ENCODE measurements at regions not wholly inside any gene's neighbourhood (a gene's known extent, or its start where the extent isn't known, plus 50 kb on each side); places are given as distances from the start of the nearest gene placed in this dataset.

DNA sequence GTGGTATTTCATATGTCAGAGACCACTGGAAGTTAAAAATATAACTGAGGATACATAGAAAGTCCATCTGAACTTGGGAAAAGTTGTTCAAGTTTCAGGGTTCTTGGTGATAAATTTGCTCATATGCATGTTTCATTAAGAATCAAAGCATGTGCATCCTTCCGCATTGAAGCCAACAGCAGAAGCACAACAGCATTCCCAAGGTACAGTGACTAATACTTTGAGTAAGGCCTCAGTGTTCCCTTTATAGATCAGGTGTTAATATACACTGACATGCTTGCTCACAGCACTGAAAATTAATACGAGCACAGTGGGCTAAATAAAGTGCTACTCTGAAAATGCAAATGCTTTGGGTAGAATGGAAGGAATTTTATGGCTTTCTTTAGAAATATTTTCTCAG is 691.1 kb downstream of the METTL15 start:
- no peak for DNase-seq
- peaks cover 5% of the 10 kb centered on the region for H3F3A ChIP-seq (replicated peaks; ENCODE audit: insufficient read depth)
- no peaks in the 10 kb centered on the region for H3K9me3 ChIP-seq
- H3K27me3 ChIP-seq (ENCODE audit: insufficient read depth): no peaks in the 10 kb centered on the region
- H3K9me2 ChIP-seq: no peaks in the 10 kb centered on the region
- H3K4me2 ChIP-seq: no peak overlapping the region
- WGBS (ENCODE audit: low lambda C conversion rate): 83% methylated on average over 2 of the region's 2 CpGs
- no peak overlapping the region for H3K4me3 ChIP-seq (ENCODE audit: low read depth in 2 of 2, low read length in 1 of 2)
- ChIA-PET POLR2A (no interaction called here), CTCF (no interaction called here)
- H3K79me2 ChIP-seq (ENCODE audit: insufficient read depth): no peaks in the 10 kb centered on the region
- no peaks in the 10 kb centered on the region for H3K36me3 ChIP-seq (replicated peaks in 1 of 2; ENCODE audit: control insufficient read depth in 1 of 2, insufficient read depth in 2 of 2, low read length in 1 of 2)
- no peak overlapping the region for H3K9ac ChIP-seq
- H4K20me1 ChIP-seq (ENCODE audit: insufficient read depth): no peaks in the 10 kb centered on the region
- TF ChIP-seq GABPA (IDR thresholded peaks at IDR 0.05; ENCODE audit: low read depth): no peak
- TF ChIP-seq MEF2A (IDR thresholded peaks at IDR 0.05; ENCODE audit: borderline replicate concordance, low read depth): no peak
- no peak for TF ChIP-seq FOXJ3 (CRISPR knock-in tag; IDR thresholded peaks at IDR 0.05)
- no peak for TF ChIP-seq FOXM1 (IDR thresholded peaks at IDR 0.05; ENCODE audit: low read depth)
- no peak for TF ChIP-seq EP300 (IDR thresholded peaks at IDR 0.05; ENCODE audit: borderline replicate concordance in 1 of 2, low read depth in 1 of 2, low read length in 1 of 2)
- TF ChIP-seq, protein P1, sequence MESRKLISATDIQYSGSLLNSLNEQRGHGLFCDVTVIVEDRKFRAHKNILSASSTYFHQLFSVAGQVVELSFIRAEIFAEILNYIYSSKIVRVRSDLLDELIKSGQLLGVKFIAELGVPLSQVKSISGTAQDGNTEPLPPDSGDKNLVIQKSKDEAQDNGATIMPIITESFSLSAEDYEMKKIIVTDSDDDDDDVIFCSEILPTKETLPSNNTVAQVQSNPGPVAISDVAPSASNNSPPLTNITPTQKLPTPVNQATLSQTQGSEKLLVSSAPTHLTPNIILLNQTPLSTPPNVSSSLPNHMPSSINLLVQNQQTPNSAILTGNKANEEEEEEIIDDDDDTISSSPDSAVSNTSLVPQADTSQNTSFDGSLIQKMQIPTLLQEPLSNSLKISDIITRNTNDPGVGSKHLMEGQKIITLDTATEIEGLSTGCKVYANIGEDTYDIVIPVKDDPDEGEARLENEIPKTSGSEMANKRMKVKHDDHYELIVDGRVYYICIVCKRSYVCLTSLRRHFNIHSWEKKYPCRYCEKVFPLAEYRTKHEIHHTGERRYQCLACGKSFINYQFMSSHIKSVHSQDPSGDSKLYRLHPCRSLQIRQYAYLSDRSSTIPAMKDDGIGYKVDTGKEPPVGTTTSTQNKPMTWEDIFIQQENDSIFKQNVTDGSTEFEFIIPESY (IDR thresholded peaks at IDR 0.05; ENCODE audit: borderline replicate concordance, low read depth): no peak
- TF ChIP-seq, protein P2, sequence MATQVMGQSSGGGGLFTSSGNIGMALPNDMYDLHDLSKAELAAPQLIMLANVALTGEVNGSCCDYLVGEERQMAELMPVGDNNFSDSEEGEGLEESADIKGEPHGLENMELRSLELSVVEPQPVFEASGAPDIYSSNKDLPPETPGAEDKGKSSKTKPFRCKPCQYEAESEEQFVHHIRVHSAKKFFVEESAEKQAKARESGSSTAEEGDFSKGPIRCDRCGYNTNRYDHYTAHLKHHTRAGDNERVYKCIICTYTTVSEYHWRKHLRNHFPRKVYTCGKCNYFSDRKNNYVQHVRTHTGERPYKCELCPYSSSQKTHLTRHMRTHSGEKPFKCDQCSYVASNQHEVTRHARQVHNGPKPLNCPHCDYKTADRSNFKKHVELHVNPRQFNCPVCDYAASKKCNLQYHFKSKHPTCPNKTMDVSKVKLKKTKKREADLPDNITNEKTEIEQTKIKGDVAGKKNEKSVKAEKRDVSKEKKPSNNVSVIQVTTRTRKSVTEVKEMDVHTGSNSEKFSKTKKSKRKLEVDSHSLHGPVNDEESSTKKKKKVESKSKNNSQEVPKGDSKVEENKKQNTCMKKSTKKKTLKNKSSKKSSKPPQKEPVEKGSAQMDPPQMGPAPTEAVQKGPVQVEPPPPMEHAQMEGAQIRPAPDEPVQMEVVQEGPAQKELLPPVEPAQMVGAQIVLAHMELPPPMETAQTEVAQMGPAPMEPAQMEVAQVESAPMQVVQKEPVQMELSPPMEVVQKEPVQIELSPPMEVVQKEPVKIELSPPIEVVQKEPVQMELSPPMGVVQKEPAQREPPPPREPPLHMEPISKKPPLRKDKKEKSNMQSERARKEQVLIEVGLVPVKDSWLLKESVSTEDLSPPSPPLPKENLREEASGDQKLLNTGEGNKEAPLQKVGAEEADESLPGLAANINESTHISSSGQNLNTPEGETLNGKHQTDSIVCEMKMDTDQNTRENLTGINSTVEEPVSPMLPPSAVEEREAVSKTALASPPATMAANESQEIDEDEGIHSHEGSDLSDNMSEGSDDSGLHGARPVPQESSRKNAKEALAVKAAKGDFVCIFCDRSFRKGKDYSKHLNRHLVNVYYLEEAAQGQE (IDR thresholded peaks at IDR 0.05; ENCODE audit: low read depth, low read length): no peak
- TF ChIP-seq, protein P3, sequence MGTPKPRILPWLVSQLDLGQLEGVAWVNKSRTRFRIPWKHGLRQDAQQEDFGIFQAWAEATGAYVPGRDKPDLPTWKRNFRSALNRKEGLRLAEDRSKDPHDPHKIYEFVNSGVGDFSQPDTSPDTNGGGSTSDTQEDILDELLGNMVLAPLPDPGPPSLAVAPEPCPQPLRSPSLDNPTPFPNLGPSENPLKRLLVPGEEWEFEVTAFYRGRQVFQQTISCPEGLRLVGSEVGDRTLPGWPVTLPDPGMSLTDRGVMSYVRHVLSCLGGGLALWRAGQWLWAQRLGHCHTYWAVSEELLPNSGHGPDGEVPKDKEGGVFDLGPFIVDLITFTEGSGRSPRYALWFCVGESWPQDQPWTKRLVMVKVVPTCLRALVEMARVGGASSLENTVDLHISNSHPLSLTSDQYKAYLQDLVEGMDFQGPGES (IDR thresholded peaks at IDR 0.05; ENCODE audit: low read depth, low read length): no peak
- no peak for TF ChIP-seq RCOR1 (IDR thresholded peaks at IDR 0.05; ENCODE audit: low read length)
- TF ChIP-seq RAD21 (IDR thresholded peaks at IDR 0.05; ENCODE audit: low read length): no peak
- TF ChIP-seq TCF12 (IDR thresholded peaks at IDR 0.05): no peak
- TF ChIP-seq, protein P4, sequence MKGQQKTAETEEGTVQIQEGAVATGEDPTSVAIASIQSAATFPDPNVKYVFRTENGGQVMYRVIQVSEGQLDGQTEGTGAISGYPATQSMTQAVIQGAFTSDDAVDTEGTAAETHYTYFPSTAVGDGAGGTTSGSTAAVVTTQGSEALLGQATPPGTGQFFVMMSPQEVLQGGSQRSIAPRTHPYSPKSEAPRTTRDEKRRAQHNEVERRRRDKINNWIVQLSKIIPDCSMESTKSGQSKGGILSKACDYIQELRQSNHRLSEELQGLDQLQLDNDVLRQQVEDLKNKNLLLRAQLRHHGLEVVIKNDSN (IDR thresholded peaks at IDR 0.05; ENCODE audit: borderline replicate concordance, low read depth): no peak
- no peak for TF ChIP-seq RXRA (IDR thresholded peaks at IDR 0.05; ENCODE audit: borderline replicate concordance, low read depth)
- TF ChIP-seq SIN3A (IDR thresholded peaks at IDR 0.05; ENCODE audit: borderline replicate concordance, low read depth, low read length): no peak
- no peak for TF ChIP-seq TEAD4 (IDR thresholded peaks at IDR 0.05; ENCODE audit: borderline replicate concordance, insufficient read depth)
- no peak for TF ChIP-seq EZH2phosphoT487 (IDR thresholded peaks at IDR 0.05; ENCODE audit: borderline replicate concordance, low read depth)
- TF ChIP-seq YY1 (IDR thresholded peaks at IDR 0.05; ENCODE audit: low read depth): no peak
- H3K4me1 ChIP-seq (ENCODE audit: control insufficient read depth in 1 of 2, insufficient read depth in 2 of 2, low read depth in 1 of 2, low read length in 1 of 2): no peaks in the 10 kb centered on the region; a peak in 1 of 4 replicates
- no peak overlapping the region for H2AFZ ChIP-seq (ENCODE audit: low read depth)
- no peak overlapping the region for H3K27ac ChIP-seq (ENCODE audit: low read depth in 2 of 2, low read length in 1 of 2)
